ENCODE measurements at regions not wholly inside any gene's neighbourhood (a gene's known extent, or its start where the extent isn't known, plus 50 kb on each side); places are given as distances from the start of the nearest gene placed in this dataset.
A peak's percentile ranks its signal among the peaks of the same experiment; 100 is the strongest.

GRCh38 chr7:25812086-25812850 lies 339.7 kb upstream of the NFE2L3 start:
- Histone ChIP-seq H3K27ac (replicated peaks) (no peak overlapping the region), H3K4me3 (replicated peaks; ENCODE audit: insufficient read depth, low read length) (no peak overlapping the region), H3K27me3 (ENCODE audit: insufficient read depth, poor library complexity, severe bottlenecking) (peaks cover 2% of the 10 kb centered on the region)
- no peak for TF ChIP-seq SPI1 (IDR thresholded peaks at IDR 0.05; ENCODE audit: borderline replicate concordance, low read depth)
- TF ChIP-seq, protein P1, sequence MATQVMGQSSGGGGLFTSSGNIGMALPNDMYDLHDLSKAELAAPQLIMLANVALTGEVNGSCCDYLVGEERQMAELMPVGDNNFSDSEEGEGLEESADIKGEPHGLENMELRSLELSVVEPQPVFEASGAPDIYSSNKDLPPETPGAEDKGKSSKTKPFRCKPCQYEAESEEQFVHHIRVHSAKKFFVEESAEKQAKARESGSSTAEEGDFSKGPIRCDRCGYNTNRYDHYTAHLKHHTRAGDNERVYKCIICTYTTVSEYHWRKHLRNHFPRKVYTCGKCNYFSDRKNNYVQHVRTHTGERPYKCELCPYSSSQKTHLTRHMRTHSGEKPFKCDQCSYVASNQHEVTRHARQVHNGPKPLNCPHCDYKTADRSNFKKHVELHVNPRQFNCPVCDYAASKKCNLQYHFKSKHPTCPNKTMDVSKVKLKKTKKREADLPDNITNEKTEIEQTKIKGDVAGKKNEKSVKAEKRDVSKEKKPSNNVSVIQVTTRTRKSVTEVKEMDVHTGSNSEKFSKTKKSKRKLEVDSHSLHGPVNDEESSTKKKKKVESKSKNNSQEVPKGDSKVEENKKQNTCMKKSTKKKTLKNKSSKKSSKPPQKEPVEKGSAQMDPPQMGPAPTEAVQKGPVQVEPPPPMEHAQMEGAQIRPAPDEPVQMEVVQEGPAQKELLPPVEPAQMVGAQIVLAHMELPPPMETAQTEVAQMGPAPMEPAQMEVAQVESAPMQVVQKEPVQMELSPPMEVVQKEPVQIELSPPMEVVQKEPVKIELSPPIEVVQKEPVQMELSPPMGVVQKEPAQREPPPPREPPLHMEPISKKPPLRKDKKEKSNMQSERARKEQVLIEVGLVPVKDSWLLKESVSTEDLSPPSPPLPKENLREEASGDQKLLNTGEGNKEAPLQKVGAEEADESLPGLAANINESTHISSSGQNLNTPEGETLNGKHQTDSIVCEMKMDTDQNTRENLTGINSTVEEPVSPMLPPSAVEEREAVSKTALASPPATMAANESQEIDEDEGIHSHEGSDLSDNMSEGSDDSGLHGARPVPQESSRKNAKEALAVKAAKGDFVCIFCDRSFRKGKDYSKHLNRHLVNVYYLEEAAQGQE (IDR thresholded peaks at IDR 0.05; ENCODE audit: insufficient replicate concordance, low read depth): no peak
- TF ChIP-seq GABPA (IDR thresholded peaks at IDR 0.05; ENCODE audit: low read depth): no peak
- TF ChIP-seq CTCF (IDR thresholded peaks at IDR 0.05; ENCODE audit: insufficient read depth, low read length): no peak
- TF ChIP-seq POLR2AphosphoS5 (IDR thresholded peaks at IDR 0.05; ENCODE audit: low read depth): no peak
- DNase-seq (ENCODE audit: low read depth in 1 of 2, low spot score in 1 of 2): no peak

DNA sequence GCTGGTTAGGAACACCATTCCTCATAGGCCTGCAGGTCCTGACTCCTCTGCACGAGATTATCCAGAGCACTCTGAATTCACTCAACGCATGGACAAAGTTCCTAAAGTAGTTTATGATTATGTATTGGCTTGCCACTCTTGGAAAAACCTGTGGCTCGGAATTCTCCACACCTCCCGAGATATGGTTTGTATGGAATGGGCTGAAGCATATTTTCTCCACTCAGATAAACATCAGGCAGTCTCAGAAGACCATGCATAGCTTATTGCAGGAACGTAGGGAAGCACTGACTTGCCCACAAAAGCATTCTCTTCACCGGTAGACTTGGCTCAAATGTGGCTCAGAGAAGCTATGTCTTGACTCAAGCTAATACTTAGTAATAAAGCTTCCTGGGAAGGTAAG lies 338.6 kb upstream of the NFE2L3 start:
- no peak for DNase-seq (ENCODE audit: low read depth in 1 of 2, low spot score in 1 of 2)
- H3K27ac ChIP-seq (replicated peaks): no peak overlapping the region
- TF ChIP-seq GABPA (IDR thresholded peaks at IDR 0.05; ENCODE audit: low read depth): no peak
- H3K4me3 ChIP-seq (replicated peaks; ENCODE audit: insufficient read depth, low read length): no peak overlapping the region
- peaks cover 4% of the 10 kb centered on the region for H3K27me3 ChIP-seq (ENCODE audit: insufficient read depth, poor library complexity, severe bottlenecking)

DNA sequence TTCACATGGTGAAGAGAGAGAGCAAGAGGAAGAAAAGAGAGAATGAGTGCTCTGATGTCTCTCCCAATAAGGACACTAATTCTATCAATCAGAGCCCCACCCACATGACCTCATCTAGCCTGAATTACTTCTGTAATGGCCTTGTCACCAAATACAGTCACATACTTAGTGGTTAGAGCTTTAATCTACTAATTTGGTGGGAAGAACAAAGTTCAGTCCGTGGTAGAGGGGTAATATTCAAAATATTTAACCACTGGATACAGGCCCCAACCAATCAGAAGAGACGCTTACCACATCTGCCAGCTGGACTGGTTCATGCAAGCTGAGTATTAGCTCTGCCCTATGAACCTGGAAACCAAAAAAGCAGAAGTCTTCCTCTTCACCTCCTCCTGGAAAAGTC lies 336.3 kb upstream of the NFE2L3 start:
- H3K27ac ChIP-seq (replicated peaks): no peak overlapping the region
- no peak overlapping the region for H3K4me3 ChIP-seq (replicated peaks; ENCODE audit: insufficient read depth, low read length)
- TF ChIP-seq, protein P1 (IDR thresholded peaks at IDR 0.05; ENCODE audit: insufficient replicate concordance, low read depth): no peak
- TF ChIP-seq CTCF (IDR thresholded peaks at IDR 0.05; ENCODE audit: insufficient read depth, low read length) (no peak), GABPA (IDR thresholded peaks at IDR 0.05; ENCODE audit: low read depth) (no peak), SPI1 (IDR thresholded peaks at IDR 0.05; ENCODE audit: borderline replicate concordance, low read depth) (no peak), POLR2AphosphoS5 (IDR thresholded peaks at IDR 0.05; ENCODE audit: low read depth) (no peak)
- no peak for DNase-seq (ENCODE audit: low read depth in 1 of 2, low spot score in 1 of 2)
- H3K27me3 ChIP-seq (ENCODE audit: insufficient read depth, poor library complexity, severe bottlenecking): peaks cover 4% of the 10 kb centered on the region

DNA sequence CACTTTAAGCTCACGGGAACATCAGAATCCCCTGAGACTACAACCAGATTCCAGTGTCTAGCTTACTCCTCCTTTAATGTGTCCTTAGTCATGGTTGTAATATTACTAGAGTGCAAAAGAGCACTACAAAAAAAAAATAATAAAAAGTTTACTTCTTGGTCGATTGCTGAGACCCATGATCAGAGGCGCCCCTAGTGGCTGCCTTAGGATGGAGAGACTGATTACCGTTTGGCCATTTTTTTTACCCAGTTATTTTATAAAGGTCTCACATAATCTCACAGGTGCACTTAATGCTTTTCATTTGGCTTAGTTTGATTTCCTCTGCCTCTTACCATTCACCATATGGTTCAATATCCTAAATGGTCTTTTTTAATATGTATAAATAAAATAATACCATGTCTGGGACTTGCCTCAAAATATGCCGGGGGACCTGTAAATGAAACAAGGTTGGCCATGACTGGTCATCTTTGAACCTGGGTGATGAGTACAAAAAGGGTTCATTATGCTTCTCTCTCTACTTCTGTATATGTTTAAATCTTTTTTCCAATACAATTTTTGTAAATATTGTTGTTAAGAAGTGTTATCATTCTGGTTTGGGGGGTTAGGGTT lies 331.5 kb upstream of the NFE2L3 start:
- no peak overlapping the region for H3K4me3 ChIP-seq (replicated peaks; ENCODE audit: insufficient read depth, low read length)
- TF ChIP-seq SPI1 (IDR thresholded peaks at IDR 0.05; ENCODE audit: borderline replicate concordance, low read depth) (no peak), CTCF (IDR thresholded peaks at IDR 0.05; ENCODE audit: insufficient read depth, low read length) (peak; percentile 42)
- no peak overlapping the region for H3K27ac ChIP-seq (replicated peaks)

More for the DNA sequence above, 331.5 kb upstream of the NFE2L3 start:
- DNase-seq (ENCODE audit: low read depth in 1 of 2, low spot score in 1 of 2): no peak
- peaks cover 4% of the 10 kb centered on the region for H3K27me3 ChIP-seq (ENCODE audit: insufficient read depth, poor library complexity, severe bottlenecking)

Measured in HL-60 (cell line).